ENCODE measurements at regions not wholly inside any gene's neighbourhood (a gene's known extent, or its start where the extent isn't known, plus 50 kb on each side); places are given as distances from the start of the nearest gene placed in this dataset.

- H2AFZ ChIP-seq (ENCODE audit: low read depth, low read length), result no peak overlapping the region
- H3K9me3 ChIP-seq (ENCODE audit: low read length), result no peaks in the 10 kb centered on the region
- H3K27me3 ChIP-seq (ENCODE audit: insufficient read depth, low read length), result no peaks in the 10 kb centered on the region
- H3K4me1 ChIP-seq (ENCODE audit: insufficient read depth, low read length), result no peaks in the 10 kb centered on the region
- no peaks in the 10 kb centered on the region for H3K36me3 ChIP-seq (ENCODE audit: insufficient read depth, low read length)
- no peak overlapping the region for H3K4me3 ChIP-seq (ENCODE audit: low read length)
Measured at GRCh38 chr1:187949567-187949966, 1120.8 kb downstream of the PLA2G4A start.

DNA sequence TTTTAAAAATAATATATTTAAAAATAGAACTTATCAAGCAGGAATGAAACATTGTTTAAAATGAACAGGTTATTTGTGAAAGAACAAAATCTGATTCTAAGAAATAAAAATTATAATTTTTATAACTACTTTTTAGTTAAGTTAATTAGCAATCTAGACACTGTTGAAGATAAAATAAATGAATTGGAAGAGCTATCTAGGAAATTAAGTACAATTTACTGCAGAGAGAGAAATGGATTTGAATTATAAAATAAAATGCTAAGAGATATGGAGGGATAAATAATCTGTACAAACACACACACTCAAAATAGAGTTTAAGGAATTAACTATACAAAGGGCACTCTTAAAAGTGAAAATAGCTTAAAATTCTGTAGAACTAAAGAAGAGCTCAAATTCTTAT is 1123.1 kb downstream of the PLA2G4A start:
- Histone ChIP-seq H3K4me1 (ENCODE audit: insufficient read depth, low read length) (no peaks in the 10 kb centered on the region), H3K36me3 (ENCODE audit: insufficient read depth, low read length) (no peaks in the 10 kb centered on the region), H3K4me3 (ENCODE audit: low read length) (no peak overlapping the region), H3K9me3 (ENCODE audit: low read length) (no peaks in the 10 kb centered on the region), H3K27me3 (ENCODE audit: insufficient read depth, low read length) (no peaks in the 10 kb centered on the region), H2AFZ (ENCODE audit: low read depth, low read length) (no peak overlapping the region)

- no peaks in the 10 kb centered on the region for H3K9me3 ChIP-seq (ENCODE audit: low read length)
- H3K36me3 ChIP-seq (ENCODE audit: insufficient read depth, low read length), result no peaks in the 10 kb centered on the region
- no peak overlapping the region for H3K4me3 ChIP-seq (ENCODE audit: low read length)
- no peak overlapping the region for H2AFZ ChIP-seq (ENCODE audit: low read depth, low read length)
- no peaks in the 10 kb centered on the region for H3K4me1 ChIP-seq (ENCODE audit: insufficient read depth, low read length)
- H3K27me3 ChIP-seq (ENCODE audit: insufficient read depth, low read length), result no peaks in the 10 kb centered on the region
Measured at GRCh38 chr1:187952446-187952845, 1123.7 kb downstream of the PLA2G4A start.

- H3K27me3 ChIP-seq (ENCODE audit: insufficient read depth, low read length), result no peaks in the 10 kb centered on the region
- H3K4me3 ChIP-seq (ENCODE audit: low read length), result no peak overlapping the region
- H3K9me3 ChIP-seq (ENCODE audit: low read length), result no peaks in the 10 kb centered on the region
- no peak overlapping the region for H2AFZ ChIP-seq (ENCODE audit: low read depth, low read length)
- H3K4me1 ChIP-seq (ENCODE audit: insufficient read depth, low read length), result no peaks in the 10 kb centered on the region
- no peaks in the 10 kb centered on the region for H3K36me3 ChIP-seq (ENCODE audit: insufficient read depth, low read length)
Measured at GRCh38 chr1:187956975-187957374, 1128.2 kb downstream of the PLA2G4A start.

GRCh38 chr1:187958207-187958606 is 1129.5 kb downstream of the PLA2G4A start:
- H2AFZ ChIP-seq (ENCODE audit: low read depth, low read length), result no peak overlapping the region
- H3K36me3 ChIP-seq (ENCODE audit: insufficient read depth, low read length), result no peaks in the 10 kb centered on the region
- no peak overlapping the region for H3K4me3 ChIP-seq (ENCODE audit: low read length)
- H3K27me3 ChIP-seq (ENCODE audit: insufficient read depth, low read length), result no peaks in the 10 kb centered on the region
- H3K9me3 ChIP-seq (ENCODE audit: low read length), result no peaks in the 10 kb centered on the region
- no peaks in the 10 kb centered on the region for H3K4me1 ChIP-seq (ENCODE audit: insufficient read depth, low read length)

DNA sequence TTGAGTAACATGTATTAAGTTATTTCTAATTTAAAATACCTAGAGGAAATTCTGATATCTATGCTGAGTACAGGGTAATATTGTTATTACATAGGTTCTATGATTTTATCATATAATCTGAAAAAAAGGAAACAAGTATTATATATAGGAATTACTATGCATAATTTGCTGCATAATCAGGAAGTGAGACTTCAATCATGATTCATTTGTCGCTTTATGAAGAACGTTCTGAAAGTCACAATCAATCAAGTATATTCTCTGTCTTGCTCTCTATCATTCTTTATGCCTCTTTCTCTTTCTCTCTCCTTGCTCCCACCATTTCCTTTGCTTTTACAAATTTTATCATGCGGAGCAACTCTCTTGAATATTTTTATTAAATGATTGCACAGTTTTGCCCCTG is 1130.3 kb downstream of the PLA2G4A start:
- Histone ChIP-seq H3K4me3 (ENCODE audit: low read length) (no peak overlapping the region), H3K4me1 (ENCODE audit: insufficient read depth, low read length) (no peaks in the 10 kb centered on the region), H2AFZ (ENCODE audit: low read depth, low read length) (no peak overlapping the region), H3K9me3 (ENCODE audit: low read length) (no peaks in the 10 kb centered on the region), H3K36me3 (ENCODE audit: insufficient read depth, low read length) (no peaks in the 10 kb centered on the region), H3K27me3 (ENCODE audit: insufficient read depth, low read length) (no peaks in the 10 kb centered on the region)

GRCh38 chr1:187960125-187960638 is 1131.4 kb downstream of the PLA2G4A start:
- Histone ChIP-seq H2AFZ (ENCODE audit: low read depth, low read length) (no peak overlapping the region), H3K9me3 (ENCODE audit: low read length) (no peaks in the 10 kb centered on the region), H3K36me3 (ENCODE audit: insufficient read depth, low read length) (no peaks in the 10 kb centered on the region)

DNA sequence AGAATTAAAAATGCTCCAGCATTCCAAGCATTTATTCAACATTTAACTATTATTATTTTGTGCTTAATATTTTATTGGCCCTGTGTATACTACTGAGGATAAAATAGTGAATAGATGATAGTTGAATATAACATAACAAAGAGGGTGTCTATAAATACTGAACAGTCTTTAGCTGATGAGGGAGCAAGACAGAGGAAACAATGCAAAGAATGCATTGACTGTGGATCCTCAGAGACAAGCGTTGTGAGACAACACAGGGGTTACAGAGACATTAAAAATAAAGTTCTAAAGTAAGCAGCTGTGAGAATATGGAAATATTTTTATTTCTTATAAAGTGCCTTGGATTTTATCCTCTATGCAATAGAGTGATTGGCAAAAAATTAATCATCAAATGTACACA is 1133.1 kb downstream of the PLA2G4A start:
- Histone ChIP-seq H3K36me3 (ENCODE audit: insufficient read depth, low read length) (no peaks in the 10 kb centered on the region), H3K27me3 (ENCODE audit: insufficient read depth, low read length) (no peaks in the 10 kb centered on the region), H3K4me3 (ENCODE audit: low read length) (no peak overlapping the region), H2AFZ (ENCODE audit: low read depth, low read length) (no peak overlapping the region), H3K9me3 (ENCODE audit: low read length) (no peaks in the 10 kb centered on the region), H3K4me1 (ENCODE audit: insufficient read depth, low read length) (no peaks in the 10 kb centered on the region)

More at GRCh38 chr1:187960125-187960638, 1131.4 kb downstream of the PLA2G4A start:
- Histone ChIP-seq H3K4me3 (ENCODE audit: low read length) (no peak overlapping the region), H3K27me3 (ENCODE audit: insufficient read depth, low read length) (no peaks in the 10 kb centered on the region), H3K4me1 (ENCODE audit: insufficient read depth, low read length) (no peaks in the 10 kb centered on the region)

DNA sequence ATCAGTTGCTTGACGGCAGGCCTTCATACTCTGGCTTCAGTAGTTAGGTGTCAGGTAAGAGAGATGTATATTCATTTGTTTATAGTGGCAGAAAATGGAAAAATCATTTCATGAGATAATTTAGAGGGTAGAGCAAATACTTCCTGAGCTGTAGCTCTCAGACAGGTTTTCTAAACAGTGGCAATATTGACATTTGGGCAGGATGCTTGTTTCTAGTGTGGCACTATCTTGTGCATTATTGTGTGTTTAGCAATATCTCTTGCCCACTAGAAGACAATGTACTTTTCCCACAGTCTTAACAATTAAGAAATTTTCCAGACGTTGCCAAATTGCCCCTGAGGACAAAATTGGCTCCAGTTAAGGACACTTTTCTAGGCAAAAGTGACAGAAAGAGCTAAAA is 1143.1 kb downstream of the PLA2G4A start:
- H3K36me3 ChIP-seq (ENCODE audit: insufficient read depth, low read length), result no peaks in the 10 kb centered on the region
- no peak overlapping the region for H3K4me3 ChIP-seq (ENCODE audit: low read length)
- no peak overlapping the region for H2AFZ ChIP-seq (ENCODE audit: low read depth, low read length)
- no peaks in the 10 kb centered on the region for H3K27me3 ChIP-seq (ENCODE audit: insufficient read depth, low read length)
- H3K9me3 ChIP-seq (ENCODE audit: low read length), result no peaks in the 10 kb centered on the region
- H3K4me1 ChIP-seq (ENCODE audit: insufficient read depth, low read length), result no peaks in the 10 kb centered on the region

DNA sequence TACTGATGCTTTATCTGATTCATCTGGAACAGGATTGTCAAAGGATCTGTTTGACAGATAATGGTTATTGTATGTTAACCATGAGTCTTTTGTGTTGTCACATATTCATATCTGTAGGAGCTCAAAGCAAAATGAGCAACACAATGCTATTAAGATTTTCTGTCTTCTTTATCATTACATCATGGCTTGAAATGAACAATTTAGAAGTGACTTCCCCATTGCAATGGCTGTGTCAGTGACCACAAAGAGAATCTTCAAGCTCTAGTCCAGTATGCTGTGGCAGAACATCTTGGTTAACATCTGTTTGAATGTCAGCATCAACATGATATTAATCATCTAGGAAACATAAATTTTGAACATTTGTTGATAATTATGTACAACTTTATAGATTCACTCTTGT is 1148.5 kb downstream of the PLA2G4A start:
- no peak overlapping the region for H2AFZ ChIP-seq (ENCODE audit: low read depth, low read length)
- no peak overlapping the region for H3K4me3 ChIP-seq (ENCODE audit: low read length)
- H3K27me3 ChIP-seq (ENCODE audit: insufficient read depth, low read length), result no peaks in the 10 kb centered on the region
- no peaks in the 10 kb centered on the region for H3K36me3 ChIP-seq (ENCODE audit: insufficient read depth, low read length)
- H3K9me3 ChIP-seq (ENCODE audit: low read length), result no peaks in the 10 kb centered on the region
- H3K4me1 ChIP-seq (ENCODE audit: insufficient read depth, low read length), result no peaks in the 10 kb centered on the region

DNA sequence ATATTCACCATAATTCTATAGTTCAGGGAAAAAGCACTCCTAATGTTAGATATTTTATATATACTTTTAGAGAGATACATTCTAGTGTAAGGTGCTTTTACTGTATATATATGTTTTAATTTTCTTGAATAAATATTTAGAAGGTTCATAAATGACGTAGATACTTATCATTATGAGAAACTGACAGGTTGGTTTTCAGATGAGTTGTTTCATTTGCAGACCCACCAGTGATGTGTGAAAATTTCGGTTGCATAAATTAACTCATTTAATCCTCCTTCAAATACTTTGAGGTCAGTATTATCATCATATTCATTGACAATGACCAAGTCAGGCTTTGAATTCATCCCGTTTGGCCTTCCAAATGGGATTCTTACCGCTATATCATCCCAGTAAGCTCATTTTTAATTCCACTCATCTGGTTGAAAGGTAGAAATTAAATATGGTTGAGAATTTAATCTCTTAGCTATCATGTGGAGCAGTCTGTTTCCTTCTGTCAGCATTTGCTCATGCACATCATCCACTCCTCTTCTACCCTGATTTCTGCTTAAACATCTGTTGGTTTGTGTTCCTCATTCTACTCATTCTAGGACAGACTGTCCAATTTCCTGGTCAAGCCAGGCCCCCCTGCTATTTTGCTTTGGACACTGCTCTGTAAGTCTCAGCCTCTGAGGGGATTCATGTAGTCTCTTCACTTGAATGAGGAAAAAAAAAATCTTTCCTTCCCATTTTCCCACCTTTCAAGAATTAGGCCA is 1156.6 kb downstream of the PLA2G4A start:
- Histone ChIP-seq H2AFZ (ENCODE audit: low read depth, low read length) (peak overlapping the region; percentile 29), H3K9me3 (ENCODE audit: low read length) (no peaks in the 10 kb centered on the region), H3K4me3 (ENCODE audit: low read length) (no peak overlapping the region), H3K36me3 (ENCODE audit: insufficient read depth, low read length) (no peaks in the 10 kb centered on the region), H3K4me1 (ENCODE audit: insufficient read depth, low read length) (no peaks in the 10 kb centered on the region), H3K27me3 (ENCODE audit: insufficient read depth, low read length) (no peaks in the 10 kb centered on the region)

- Histone ChIP-seq H3K36me3 (ENCODE audit: insufficient read depth, low read length) (no peaks in the 10 kb centered on the region), H3K27me3 (ENCODE audit: insufficient read depth, low read length) (no peaks in the 10 kb centered on the region), H3K4me3 (ENCODE audit: low read length) (no peak overlapping the region), H3K9me3 (ENCODE audit: low read length) (no peaks in the 10 kb centered on the region), H2AFZ (ENCODE audit: low read depth, low read length) (peak overlapping the region; percentile 29), H3K4me1 (ENCODE audit: insufficient read depth, low read length) (no peaks in the 10 kb centered on the region)
Measured at GRCh38 chr1:187985897-187986654, 1157.3 kb downstream of the PLA2G4A start.

DNA sequence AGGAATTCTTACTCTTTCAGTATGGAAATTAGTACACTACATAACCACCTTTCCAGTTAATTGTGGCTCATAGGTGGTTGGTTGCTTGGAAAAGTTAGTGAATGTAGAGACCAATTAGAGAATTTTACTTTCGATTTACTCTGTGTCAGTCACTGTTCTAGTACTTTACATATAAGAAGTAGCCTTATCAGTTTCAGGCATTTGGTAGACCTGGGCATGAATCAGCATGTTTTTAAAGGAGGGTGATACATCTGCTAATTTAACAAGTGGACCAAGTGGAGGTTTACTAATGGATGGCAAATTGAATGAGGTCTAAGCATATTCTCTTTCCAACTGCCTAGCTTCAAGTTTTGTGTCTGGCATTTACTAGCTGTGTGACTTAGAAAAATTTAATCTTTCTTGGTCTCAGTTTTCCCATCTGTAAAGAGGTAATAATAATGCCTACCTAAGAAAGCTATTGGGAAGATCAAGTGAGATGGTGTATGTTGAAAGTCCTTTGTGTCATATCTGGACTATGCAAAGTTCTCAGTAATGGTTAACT is 1158.6 kb downstream of the PLA2G4A start:
- H3K4me1 ChIP-seq (ENCODE audit: insufficient read depth, low read length), result no peaks in the 10 kb centered on the region
- H3K27me3 ChIP-seq (ENCODE audit: insufficient read depth, low read length), result no peaks in the 10 kb centered on the region
- no peak overlapping the region for H3K4me3 ChIP-seq (ENCODE audit: low read length)
- no peak overlapping the region for H2AFZ ChIP-seq (ENCODE audit: low read depth, low read length)
- H3K36me3 ChIP-seq (ENCODE audit: insufficient read depth, low read length), result no peaks in the 10 kb centered on the region
- no peaks in the 10 kb centered on the region for H3K9me3 ChIP-seq (ENCODE audit: low read length)

All from neuron (in vitro differentiated cells).